LNCaP clone FGC (cell line): ENCODE measurements at regions not wholly inside any gene's neighbourhood (a gene's known extent, or its start where the extent isn't known, plus 50 kb on each side); places are given as distances from the start of the nearest gene placed in this dataset.

Experiments used
- DNase-seq: peaks from one replicate; pipeline ENCODE4 v3.0.0-alpha.2; 2011; ENCODE audit warnings: low read depth
- H3K4me3 ChIP-seq: 2 replicates; pipeline ENCODE4 v1.5.1; 2011; ENCODE audit warnings: mild to moderate bottlenecking, low read depth, low read length, control low read depth
- TF ChIP-seq, protein P1 (sequence below): IDR thresholded peaks from 2 replicates; pipeline ENCODE4 v1.5.1; 2012; ENCODE audit warnings: mild to moderate bottlenecking; ENCODE audit not compliant: control insufficient read depth, insufficient read depth; ENCODE audit errors: extremely low read depth

DNA sequence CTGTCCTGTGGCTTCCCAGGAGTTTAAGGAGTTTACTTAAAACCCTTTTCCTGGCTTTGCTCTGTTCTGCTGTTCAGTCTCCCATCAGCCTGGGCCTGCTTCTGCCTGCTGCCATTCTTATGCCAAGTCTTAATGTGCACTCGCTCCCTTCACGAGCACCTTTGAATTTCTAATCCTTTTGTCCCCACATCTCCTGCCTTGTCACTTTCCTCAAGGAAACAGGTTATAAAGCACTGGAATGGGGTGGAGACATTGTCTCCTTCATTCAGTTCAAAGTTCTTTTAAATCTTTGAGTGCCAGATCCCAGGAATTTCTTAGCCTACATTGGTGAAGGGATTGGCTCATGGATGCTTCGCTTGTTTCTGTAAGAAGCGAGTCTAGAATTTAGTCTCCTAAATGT, 87.2 kb upstream of the LIFR start:
- H3K4me3 ChIP-seq: no peak overlapping the region
- TF ChIP-seq, protein P1, sequence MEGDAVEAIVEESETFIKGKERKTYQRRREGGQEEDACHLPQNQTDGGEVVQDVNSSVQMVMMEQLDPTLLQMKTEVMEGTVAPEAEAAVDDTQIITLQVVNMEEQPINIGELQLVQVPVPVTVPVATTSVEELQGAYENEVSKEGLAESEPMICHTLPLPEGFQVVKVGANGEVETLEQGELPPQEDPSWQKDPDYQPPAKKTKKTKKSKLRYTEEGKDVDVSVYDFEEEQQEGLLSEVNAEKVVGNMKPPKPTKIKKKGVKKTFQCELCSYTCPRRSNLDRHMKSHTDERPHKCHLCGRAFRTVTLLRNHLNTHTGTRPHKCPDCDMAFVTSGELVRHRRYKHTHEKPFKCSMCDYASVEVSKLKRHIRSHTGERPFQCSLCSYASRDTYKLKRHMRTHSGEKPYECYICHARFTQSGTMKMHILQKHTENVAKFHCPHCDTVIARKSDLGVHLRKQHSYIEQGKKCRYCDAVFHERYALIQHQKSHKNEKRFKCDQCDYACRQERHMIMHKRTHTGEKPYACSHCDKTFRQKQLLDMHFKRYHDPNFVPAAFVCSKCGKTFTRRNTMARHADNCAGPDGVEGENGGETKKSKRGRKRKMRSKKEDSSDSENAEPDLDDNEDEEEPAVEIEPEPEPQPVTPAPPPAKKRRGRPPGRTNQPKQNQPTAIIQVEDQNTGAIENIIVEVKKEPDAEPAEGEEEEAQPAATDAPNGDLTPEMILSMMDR: no peak
- no peak for DNase-seq

DNA sequence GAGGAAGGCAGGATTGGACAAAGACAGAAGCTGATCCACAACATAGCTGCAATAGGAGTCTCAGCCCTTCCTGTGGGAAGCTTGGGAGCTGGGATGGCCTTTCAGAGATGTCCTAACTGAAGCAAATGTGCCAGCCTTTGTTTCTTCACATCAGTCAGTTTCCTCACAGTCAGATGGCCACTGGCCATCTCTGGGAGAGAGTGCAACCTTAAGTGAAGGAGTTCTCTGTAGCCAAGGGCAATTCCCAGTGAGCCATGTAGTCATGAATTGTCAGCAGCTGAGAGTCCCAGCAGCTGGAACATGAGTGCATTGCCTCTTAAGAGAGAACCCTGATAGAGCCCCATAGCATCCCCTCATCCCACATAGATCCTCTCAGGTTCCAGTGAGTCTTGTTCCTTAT, 89.1 kb upstream of the LIFR start:
- H3K4me3 ChIP-seq: no peak overlapping the region
- TF ChIP-seq, protein P1: no peak
- no peak for DNase-seq

DNA sequence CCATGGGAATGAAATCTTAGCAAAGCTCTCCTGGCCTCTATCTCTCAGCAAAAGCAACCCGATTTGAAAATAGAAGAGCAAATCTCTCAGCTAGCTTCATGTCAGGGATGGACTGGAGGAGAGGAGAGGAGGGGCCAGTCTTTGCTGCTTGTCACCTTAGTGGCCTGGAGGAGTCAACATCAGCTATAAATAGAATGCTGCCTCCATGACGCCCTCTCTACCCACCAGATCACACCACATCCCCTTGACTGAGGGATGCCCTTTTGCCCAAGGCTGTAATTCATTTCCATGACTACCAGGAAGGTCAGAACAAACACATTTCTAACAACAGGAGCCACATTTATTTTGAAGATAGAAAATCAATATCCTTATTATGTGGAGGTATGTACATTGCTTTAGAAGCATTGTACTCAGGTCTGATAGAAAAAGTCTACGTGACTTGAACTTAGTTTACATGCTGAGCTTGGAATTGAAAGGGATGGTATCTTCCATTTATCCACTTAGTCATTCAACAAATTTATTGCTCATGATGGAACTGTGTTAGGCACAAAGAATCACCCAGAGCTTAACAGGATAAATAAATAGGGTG, 92.4 kb upstream of the LIFR start:
- H3K4me3 ChIP-seq: no peak overlapping the region
- DNase-seq: no peak
- TF ChIP-seq, protein P1: no peak

DNA sequence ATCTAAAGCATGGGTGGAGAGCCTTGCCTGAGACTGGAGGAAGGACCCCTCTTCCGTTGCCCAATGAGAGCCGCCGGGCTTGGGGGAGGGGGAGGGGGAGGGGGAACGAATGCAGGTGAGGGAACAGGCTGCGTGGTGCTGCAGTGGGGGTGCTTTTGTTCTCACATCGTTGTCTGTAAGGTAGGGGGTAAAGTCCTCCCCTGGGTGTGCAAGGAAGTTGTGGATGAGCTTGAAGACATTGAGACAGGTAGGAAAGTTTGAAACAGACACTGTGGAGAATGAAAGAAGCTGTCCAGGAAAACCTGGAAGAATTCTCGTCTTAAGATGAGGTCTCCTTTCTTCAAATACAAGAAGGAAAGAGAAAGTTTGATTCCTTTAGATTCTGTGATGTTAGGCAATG, 94.1 kb upstream of the LIFR start:
- DNase-seq: no peak
- TF ChIP-seq, protein P1: no peak
- no peak overlapping the region for H3K4me3 ChIP-seq

DNA sequence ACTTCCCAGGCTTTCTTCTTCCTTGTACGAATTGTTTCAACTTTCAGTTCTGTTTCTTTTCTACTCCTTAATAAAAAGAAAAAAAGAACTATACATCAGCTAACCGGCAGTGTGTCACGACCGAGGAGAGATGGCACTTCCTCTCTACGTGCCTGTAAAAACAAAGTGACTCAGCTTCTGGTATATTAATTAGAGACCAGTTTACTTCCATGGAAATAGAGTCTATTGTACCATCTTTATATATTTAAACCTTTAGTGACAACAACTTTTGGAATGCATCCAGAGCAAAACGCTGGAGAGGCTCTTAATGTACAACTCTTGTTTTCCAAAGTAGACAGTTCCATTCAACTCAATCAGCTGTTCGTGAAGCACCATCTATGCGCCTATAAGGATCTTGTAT, 94.5 kb upstream of the LIFR start:
- DNase-seq: no peak
- TF ChIP-seq, protein P1: no peak
- no peak overlapping the region for H3K4me3 ChIP-seq

DNA sequence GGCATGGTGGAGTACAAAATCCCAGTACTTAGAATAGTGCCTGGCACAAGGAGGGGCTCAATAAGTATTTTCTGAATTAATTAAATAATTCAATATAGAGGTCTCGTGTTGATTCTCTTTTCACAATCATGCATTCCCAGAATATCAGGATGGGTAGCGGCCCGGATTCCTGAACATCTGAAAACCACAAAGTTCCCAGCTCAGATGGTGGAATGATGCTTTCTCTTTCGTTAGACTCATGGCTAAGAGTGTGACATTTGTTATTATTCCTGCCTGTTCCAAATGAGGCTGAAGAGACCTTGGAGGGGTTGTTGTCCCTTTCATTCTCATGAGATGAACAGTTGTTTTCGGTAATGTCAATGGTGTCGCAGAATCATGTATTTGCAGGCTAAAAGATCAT, 95.4 kb upstream of the LIFR start:
- no peak overlapping the region for H3K4me3 ChIP-seq
- TF ChIP-seq, protein P1: no peak
- no peak for DNase-seq

- TF ChIP-seq, protein P1: no peak
- no peak for DNase-seq
- no peak overlapping the region for H3K4me3 ChIP-seq
Measured at GRCh38 chr5:38653389-38653788, 96.9 kb upstream of the LIFR start.
